HEK293T (cell line): ENCODE measurements at regions not wholly inside any gene's neighbourhood (a gene's known extent, or its start where the extent isn't known, plus 50 kb on each side); places are given as distances from the start of the nearest gene placed in this dataset.
A peak's percentile ranks its signal among the peaks of the same experiment; 100 is the strongest.

Experiments used
- CTCF ChIA-PET: fragments of 350-600 bp; formaldehyde crosslinking; extraction: SDS; loops from one replicate; lab custom pipeline; 2021; ENCODE audit warnings: antibody characterized with exemption, inconsistent platforms; lab: Yijun Ruan, JAX
- POLR2A ChIA-PET: fragments of 350-600 bp; formaldehyde crosslinking; extraction: SDS; loops from one replicate; lab custom pipeline; 2020; ENCODE audit warnings: antibody characterized with exemption, inconsistent platforms; lab: Yijun Ruan, JAX
- DNase-seq: peaks from one replicate; pipeline ENCODE4 v3.0.0; 2012; ENCODE audit warnings: mixed read lengths; ENCODE audit errors: extremely low spot score
- ARNT ChIP-seq: fragments of 450-650 bp; IDR thresholded peaks from 2 replicates; pipeline ENCODE4 v1.6.1; 2017; ENCODE audit warnings: mild to moderate bottlenecking
- BHLHE40 ChIP-seq: fragments of 450-650 bp; IDR thresholded peaks from 2 replicates; pipeline ENCODE4 v1.6.1; 2016; ENCODE audit warnings: mild to moderate bottlenecking, moderate library complexity, borderline replicate concordance
- CTBP1 ChIP-seq: fragments of 450-650 bp; IDR thresholded peaks from 2 replicates; pipeline ENCODE4 v1.6.1; 2016; ENCODE audit warnings: borderline replicate concordance
- ELF4 ChIP-seq: fragments of 450-650 bp; IDR thresholded peaks from 2 replicates; pipeline ENCODE4 v1.6.1; 2017; ENCODE audit warnings: antibody characterized with exemption
- FOXA1 ChIP-seq: fragments of 450-650 bp; IDR thresholded peaks from 2 replicates; pipeline ENCODE4 v1.6.1; 2016; ENCODE audit warnings: mild to moderate bottlenecking
- FOXK2 ChIP-seq: fragments of 450-650 bp; IDR thresholded peaks from 2 replicates; pipeline ENCODE4 v1.6.1; 2016; ENCODE audit warnings: mild to moderate bottlenecking
- FOXM1 ChIP-seq: fragments of 450-650 bp; IDR thresholded peaks from 2 replicates; pipeline ENCODE4 v1.6.1; 2017; ENCODE audit warnings: mild to moderate bottlenecking, borderline replicate concordance
- HDGF ChIP-seq: fragments of 450-650 bp; IDR thresholded peaks from 2 replicates; pipeline ENCODE4 v1.6.1; 2017; ENCODE audit warnings: antibody characterized with exemption, borderline replicate concordance
- L3MBTL2 ChIP-seq: fragments of 450-650 bp; conservative IDR thresholded peaks from 2 replicates; pipeline ENCODE4 v1.6.1; 2016; ENCODE audit warnings: mild to moderate bottlenecking
- LEF1 ChIP-seq: fragments of 450-650 bp; IDR thresholded peaks from 2 replicates; pipeline ENCODE4 v1.6.1; 2017; ENCODE audit warnings: mild to moderate bottlenecking, borderline replicate concordance
- NFRKB ChIP-seq: fragments of 450-650 bp; IDR thresholded peaks from 2 replicates; pipeline ENCODE4 v1.6.1; 2016; ENCODE audit warnings: mild to moderate bottlenecking, moderate library complexity
- SP1 ChIP-seq: fragments of 450-650 bp; IDR thresholded peaks from 2 replicates; pipeline ENCODE4 v1.6.1; 2017
- SUZ12 ChIP-seq: fragments of 450-650 bp; IDR thresholded peaks from 2 replicates; pipeline ENCODE4 v1.6.1; 2016; ENCODE audit warnings: mild to moderate bottlenecking
- TARDBP ChIP-seq: fragments of 450-650 bp; IDR thresholded peaks from 2 replicates; pipeline ENCODE4 v1.6.1; 2016
- ZNF384 ChIP-seq: fragments of 450-650 bp; IDR thresholded peaks from 2 replicates; pipeline ENCODE4 v1.6.1; 2016
- TF ChIP-seq, protein P1 (sequence below): fragments of 450-650 bp; IDR thresholded peaks from 2 replicates; pipeline ENCODE4 v1.6.1; 2016

- CTCF ChIA-PET = no interaction called here
- no peak for TF ChIP-seq FOXA1
- TF ChIP-seq, protein P1, sequence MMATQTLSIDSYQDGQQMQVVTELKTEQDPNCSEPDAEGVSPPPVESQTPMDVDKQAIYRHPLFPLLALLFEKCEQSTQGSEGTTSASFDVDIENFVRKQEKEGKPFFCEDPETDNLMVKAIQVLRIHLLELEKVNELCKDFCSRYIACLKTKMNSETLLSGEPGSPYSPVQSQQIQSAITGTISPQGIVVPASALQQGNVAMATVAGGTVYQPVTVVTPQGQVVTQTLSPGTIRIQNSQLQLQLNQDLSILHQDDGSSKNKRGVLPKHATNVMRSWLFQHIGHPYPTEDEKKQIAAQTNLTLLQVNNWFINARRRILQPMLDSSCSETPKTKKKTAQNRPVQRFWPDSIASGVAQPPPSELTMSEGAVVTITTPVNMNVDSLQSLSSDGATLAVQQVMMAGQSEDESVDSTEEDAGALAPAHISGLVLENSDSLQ = no peak
- TF ChIP-seq SP1 = no peak
- TF ChIP-seq HDGF = no peak
- no peak for TF ChIP-seq CTBP1
- TF ChIP-seq NFRKB = no peak
- no peak for TF ChIP-seq FOXK2
- no peak for DNase-seq
- POLR2A ChIA-PET = no interaction called here
Measured at GRCh38 chr7:41621953-41622831, 80.7 kb downstream of the INHBA start.

- TF ChIP-seq ELF4 (no peak), HDGF (no peak), CTBP1 (no peak), L3MBTL2 (no peak), NFRKB (no peak), SUZ12 (no peak), SP1 (no peak), ARNT (no peak), LEF1 (no peak), FOXK2 (no peak), FOXM1 (no peak), FOXA1 (no peak), TARDBP (no peak), BHLHE40 (no peak), ZNF384 (no peak)
- TF ChIP-seq, protein P1 = no peak
- no peak for DNase-seq
- POLR2A ChIA-PET = no interaction called here
- CTCF ChIA-PET = no interaction called here
Measured at GRCh38 chr7:41617987-41618386, 84.9 kb downstream of the INHBA start.

DNA sequence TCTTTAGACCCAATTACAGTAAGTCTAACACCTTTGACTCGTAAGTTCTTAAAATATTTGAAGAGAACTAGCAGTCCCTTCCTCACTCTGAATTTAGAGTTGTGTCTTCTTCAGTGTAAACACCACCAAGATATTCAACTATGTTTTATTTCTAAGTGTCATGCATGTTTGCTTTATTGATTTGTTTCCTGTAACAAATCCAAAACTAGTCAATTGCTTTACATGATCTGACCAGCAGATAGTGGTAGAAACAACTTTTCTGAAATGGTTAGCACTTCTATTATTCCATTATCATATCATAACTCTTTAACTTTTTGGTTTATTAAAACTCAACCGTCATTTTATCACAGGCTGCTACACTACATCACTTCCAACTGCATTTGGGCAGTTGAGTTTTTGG, 90.1 kb downstream of the INHBA start:
- ChIA-PET POLR2A (no interaction called here), CTCF (no interaction called here)
- no peak for DNase-seq
- TF ChIP-seq NFRKB = no peak
- no peak for TF ChIP-seq SUZ12
- no peak for TF ChIP-seq ELF4
- TF ChIP-seq BHLHE40 = no peak
- TF ChIP-seq CTBP1 = no peak
- TF ChIP-seq FOXK2 = no peak
- no peak for TF ChIP-seq FOXA1
- no peak for TF ChIP-seq HDGF
- no peak for TF ChIP-seq SP1
- TF ChIP-seq ARNT = no peak
- no peak for TF ChIP-seq LEF1
- no peak for TF ChIP-seq TARDBP
- TF ChIP-seq FOXM1 = no peak
- TF ChIP-seq L3MBTL2 = no peak
- TF ChIP-seq, protein P1 = no peak
- TF ChIP-seq ZNF384 = no peak

DNA sequence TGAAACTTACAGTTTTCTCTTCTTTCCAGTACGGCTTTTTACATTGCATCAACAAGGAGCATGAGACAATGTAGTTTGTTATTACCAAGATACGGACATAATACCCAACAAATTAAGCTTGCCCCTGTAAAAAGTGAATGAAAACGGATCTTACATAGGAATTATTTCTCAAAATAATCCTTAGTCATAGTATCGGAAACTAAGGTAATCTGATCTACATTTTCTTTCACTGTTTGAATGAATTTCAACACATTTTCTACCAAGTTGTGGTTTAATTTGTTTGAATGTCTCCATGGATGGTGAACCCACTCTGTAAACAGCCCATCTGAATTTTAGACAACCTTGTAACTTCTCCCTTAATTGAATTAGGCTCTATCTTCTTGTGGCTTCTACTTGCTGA, 90.5 kb downstream of the INHBA start:
- no peak for DNase-seq
- ChIA-PET POLR2A (no interaction called here), CTCF (no interaction called here)
- TF ChIP-seq SP1 (no peak), FOXK2 (no peak), BHLHE40 (no peak), ARNT (no peak), ELF4 (no peak)

GRCh38 chr7:41608447-41608846, 94.4 kb downstream of the INHBA start:
- CTCF ChIA-PET = no interaction called here
- POLR2A ChIA-PET = no interaction called here
- TF ChIP-seq L3MBTL2 (no peak), ARNT (no peak), ELF4 (no peak)
- DNase-seq = no peak

- CTCF ChIA-PET = no interaction called here
- POLR2A ChIA-PET = no interaction called here
- no peak for TF ChIP-seq SP1
- no peak for TF ChIP-seq SUZ12
- no peak for TF ChIP-seq FOXA1
- DNase-seq = no peak
Measured at GRCh38 chr7:41603985-41604384, 98.9 kb downstream of the INHBA start.

DNA sequence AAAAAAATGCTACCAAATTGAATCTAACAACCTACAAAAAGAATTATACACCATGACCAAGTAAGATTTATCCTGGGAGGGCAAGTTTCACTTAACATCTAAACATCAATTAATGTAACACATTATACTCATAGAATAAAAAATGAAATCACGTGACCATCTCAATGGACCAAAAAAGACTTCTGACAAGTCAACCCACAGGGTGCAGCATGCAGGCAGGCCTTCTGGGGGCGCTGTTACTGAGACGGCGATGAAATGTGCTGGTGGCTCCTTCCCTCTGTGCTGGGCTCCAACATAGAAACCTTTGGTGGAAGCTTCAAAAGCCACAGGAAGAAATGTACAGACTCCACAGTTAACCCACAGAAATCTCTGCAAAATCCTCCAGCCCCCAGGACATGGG, 103.1 kb downstream of the INHBA start:
- ChIA-PET CTCF (interaction anchor here (0.6 kb wide), 1 partner anchor 920 kb away, joined by 6 read pairs; no protein-coding TSS in a partner anchor), POLR2A (no interaction called here)
- DNase-seq = peak; percentile 25
- no peak for TF ChIP-seq L3MBTL2
